GM23248 (cell line): ENCODE measurements at regions not wholly inside any gene's neighbourhood (a gene's known extent, or its start where the extent isn't known, plus 50 kb on each side); places are given as distances from the start of the nearest gene placed in this dataset.

Experiments used
- EZH2 ChIP-seq: fragments of 200-600 bp; sonication (generic); IDR thresholded peaks from 2 replicates; pipeline ENCODE4 v1.6.1; 2018; ENCODE audit warnings: antibody characterized with exemption, mild to moderate bottlenecking; ENCODE audit not compliant: insufficient read depth, poor library complexity, severe bottlenecking
- EZH2phosphoT487 ChIP-seq: fragments of 200-600 bp; sonication (generic); IDR thresholded peaks from 2 replicates; pipeline ENCODE4 v1.6.1; 2018; ENCODE audit warnings: antibody characterized with exemption, moderate library complexity, mild to moderate bottlenecking, low read depth; ENCODE audit not compliant: insufficient read depth

- TF ChIP-seq EZH2 (no peak), EZH2phosphoT487 (no peak)
Measured at GRCh38 chr3:162498626-162499025, 1002.0 kb downstream of the OTOL1 start.
